SK-MEL-5 (cell line): ENCODE measurements at regions not wholly inside any gene's neighbourhood (a gene's known extent, or its start where the extent isn't known, plus 50 kb on each side); places are given as distances from the start of the nearest gene placed in this dataset.
"Not testable (repeated sequence)": the region's sequence is repeated elsewhere in the genome, so short reads cannot be mapped to it uniquely, and the experiment has no call there.

Experiments used
- DNase-seq: peaks from one replicate; pipeline ENCODE4 v3.0.0-alpha.2; 2016; ENCODE audit warnings: low read depth, low spot score
- in situ Hi-C: cut with HindIII; loops from 2 replicates; pipeline ENCODE4 v1.10.0; 2016; ENCODE audit warnings: low sequenced_read_pairs, high pct_unique_total_duplicates, low pct_unique_long_range_greater_than_20kb

- in situ Hi-C loops, result no loop called here
- no peak for DNase-seq
These were observed 74.4 kb upstream of the HES1 start for GRCh38 chr3:194061421-194062030.

DNA sequence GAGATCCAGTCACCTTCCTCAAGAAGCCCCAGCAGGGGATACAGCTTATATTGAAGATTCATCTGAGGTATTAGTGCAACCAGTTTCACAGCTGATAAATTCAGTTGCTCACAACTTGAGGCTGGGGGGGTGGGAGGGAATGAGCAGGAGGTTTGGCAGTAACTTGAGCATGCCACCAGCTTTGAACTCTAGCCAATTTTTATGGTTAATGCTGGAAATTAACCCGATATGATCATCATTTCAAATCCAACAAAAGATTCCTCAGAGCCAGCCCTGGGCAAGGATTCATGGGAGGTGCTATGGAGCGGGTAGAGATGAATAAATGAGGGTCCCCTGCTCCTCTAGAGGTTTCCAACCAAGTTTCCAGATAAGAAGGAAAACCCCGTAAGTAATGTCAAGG is 73.1 kb upstream of the HES1 start:
- no peak for DNase-seq
- in situ Hi-C loops, result no loop called here

DNA sequence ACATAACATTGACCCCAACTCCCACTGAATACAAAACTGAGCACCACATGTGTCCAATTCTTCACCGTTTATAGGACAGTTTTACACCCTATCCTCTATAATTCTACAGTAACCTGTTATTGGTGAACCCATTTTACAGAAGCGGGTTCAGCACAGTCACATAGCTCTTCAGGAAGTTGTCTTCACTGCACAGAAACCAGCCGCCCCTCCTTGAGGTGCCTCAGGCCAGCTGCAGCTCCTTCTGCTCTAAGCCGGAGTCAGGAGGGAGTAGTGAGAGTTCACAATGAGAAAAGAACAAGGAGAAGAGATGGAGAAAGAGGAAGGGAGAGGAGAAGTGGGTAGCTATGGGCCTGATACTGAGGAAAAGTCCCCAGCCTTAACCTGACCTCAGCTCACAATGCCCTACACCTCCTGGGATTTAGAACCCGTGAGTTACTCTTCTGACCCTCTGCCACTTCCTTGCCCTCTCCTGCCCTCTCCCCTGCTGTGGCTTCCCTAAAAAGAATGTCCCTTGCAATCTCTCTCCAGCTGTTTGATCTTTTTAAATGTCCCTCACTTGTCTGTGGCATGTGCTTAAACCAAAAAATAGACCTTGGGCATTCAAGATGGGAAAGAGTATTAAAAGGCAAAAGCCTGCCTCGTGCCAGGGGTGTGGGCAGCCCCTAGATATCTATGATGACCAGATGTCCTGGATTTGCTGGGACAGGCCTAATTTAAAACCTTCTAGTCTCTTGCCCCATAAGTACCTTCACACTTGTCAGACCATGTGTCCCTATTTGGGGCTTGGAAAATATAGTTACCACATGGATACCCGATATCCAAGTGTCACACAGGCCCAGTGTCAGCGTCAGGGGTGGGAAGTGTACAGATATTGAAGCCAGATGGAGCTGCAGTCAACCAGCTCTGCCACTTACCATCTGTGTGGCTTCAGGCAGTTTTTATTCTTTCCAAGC is 71.3 kb upstream of the HES1 start:
- DNase-seq, result no peak
- in situ Hi-C loops, result no loop called here

DNA sequence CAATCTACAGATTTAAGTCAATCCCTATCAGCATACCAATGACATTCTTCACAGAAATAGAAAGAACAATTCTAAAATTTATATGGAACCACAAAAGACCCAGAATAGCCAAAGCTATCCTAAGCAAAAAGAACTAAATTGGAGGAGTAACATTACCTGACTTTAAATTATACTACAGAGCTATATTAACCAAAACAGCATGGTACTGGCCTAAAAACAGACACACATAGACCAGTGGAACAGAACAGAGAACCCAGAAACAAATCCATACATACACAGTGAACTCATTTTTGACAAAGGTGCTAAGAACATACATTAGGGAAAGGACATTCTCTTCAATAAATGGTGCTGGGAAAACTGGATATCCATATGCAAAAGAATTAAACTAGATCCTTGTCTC is 68.6 kb upstream of the HES1 start:
- in situ Hi-C loops, DNase-seq: not testable (repeated sequence)

DNA sequence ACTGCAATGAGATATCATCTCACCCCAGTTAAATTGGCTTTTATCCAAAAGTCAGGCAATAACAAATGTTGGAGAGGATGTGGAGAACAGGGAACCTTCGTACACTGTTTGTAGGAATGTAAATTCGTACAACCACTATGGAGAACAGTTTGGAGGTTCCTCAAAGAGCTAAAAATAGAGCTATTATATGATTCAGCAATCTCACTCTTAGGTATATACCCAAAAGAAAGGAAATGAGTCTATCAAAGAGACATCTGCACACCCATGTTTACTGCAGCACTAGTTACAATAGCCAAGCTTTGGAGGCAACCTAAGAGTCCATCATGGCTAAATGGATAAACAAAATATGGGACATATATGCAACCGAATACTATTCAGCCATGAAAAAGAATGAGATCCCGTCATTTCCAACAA is 68.0 kb upstream of the HES1 start:
- no peak for DNase-seq
- in situ Hi-C loops, result no loop called here

GRCh38 chr3:194069421-194070219 is 66.3 kb upstream of the HES1 start:
- in situ Hi-C loops, result no loop called here
- peak; percentile 55 for DNase-seq

GRCh38 chr3:194070220-194070633 is 65.7 kb upstream of the HES1 start:
- no peak for DNase-seq
- in situ Hi-C loops, result no loop called here

DNA sequence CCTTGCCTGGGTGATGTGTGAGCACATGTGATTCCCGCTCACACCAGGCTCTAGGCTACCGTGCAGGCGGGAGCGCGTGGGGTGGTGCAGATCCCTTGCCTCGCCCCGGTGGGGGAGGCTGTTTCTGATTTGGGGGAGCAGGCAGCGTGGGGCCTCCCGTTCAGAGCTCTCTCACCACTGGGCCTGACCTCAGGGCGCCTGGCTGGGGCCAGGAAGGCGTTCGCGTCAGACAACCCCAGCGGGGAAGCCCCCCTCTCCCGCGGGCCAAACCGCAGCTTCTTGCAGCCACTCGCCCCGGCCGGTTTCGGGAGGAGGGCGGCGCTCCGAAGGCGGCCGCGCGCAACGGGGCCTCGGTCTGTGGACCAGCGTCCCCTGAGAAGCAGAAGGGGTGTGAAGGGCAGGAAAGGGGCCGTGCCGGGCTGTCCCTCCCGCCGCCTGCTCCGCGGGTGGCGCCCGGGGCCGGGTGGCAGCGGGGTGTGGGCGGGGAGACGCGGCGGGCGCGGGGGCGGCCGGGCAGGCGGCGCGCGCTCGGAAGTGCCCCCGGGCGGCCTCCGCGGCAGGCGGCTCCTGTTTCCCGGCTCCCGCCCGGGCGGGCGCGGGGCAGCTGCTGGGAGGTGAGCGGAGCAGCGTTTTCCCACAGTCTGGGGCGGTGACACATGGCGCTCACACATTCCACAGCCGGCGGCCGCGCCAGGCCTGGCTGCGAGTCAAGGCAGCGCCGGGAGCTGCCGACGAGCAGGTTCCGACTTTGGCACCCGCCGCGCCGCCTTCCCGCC is 65.1 kb upstream of the HES1 start:
- in situ Hi-C loops, result no loop called here
- DNase-seq, result peak; percentile 60

DNA sequence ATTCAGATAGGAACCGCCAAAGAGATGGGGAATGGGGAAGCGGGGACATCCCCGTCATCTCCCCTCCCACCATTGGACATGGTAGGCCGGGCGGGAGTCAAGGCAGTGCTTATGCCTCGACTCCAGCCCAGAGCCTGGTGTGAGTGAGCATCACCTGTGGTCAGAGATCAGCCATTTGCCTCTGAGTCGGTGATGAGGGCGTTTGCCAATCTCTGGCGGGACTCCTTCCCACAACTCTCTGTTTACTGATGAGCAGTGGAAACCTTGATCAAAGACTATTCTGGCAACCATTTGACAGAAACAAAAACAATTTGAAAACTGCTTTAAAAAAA is 63.9 kb upstream of the HES1 start:
- in situ Hi-C loops, result no loop called here
- no peak for DNase-seq

GRCh38 chr3:194072691-194073279 is 63.2 kb upstream of the HES1 start:
- no peak for DNase-seq

DNA sequence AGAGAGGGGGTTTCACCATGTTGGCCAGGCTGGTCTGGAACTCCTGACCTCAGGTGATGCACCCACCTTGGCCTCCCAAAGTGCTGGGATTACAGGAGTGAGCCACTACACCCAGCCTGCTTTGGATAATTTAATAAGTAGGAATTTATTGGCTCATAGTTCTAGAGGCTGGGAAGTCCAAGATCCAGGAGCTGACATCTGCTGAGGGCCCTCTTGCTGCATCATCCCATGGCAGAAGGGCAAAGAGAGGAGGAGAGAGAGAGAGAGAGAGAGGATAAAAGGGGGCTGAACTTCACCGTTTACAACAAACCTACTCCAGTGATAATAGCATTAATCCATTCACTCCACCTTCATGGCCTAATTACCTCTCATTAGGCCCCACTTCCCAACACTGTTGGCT is 62.0 kb upstream of the HES1 start:
- DNase-seq, result no peak
- in situ Hi-C loops, result no loop called here

More at GRCh38 chr3:194072691-194073279, 63.2 kb upstream of the HES1 start:
- in situ Hi-C loops, result no loop called here

DNA sequence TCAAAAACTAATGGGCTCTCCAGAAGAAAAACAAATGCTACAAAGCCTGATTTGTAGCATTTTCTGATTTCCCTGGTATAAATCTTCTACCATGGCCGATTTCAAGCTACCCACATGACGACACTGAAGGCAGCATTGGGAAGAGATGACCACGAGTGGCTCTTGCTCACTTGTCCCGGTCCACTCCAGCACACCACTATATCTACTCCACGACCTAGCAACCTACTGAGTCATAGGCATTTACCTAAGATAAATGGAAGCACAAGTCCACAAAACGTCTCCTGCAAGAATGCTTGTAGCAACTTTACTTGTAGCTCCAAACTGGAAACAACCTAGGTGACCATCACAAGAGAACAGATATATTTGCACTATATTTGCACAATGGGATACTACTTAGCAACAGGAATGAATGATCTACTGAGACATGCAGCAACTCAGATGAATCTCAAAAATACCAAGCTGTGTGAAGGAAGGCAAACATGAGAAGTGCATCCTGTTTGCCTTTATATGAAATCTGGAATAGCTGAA is 60.8 kb upstream of the HES1 start:
- in situ Hi-C loops, result no loop called here

DNA sequence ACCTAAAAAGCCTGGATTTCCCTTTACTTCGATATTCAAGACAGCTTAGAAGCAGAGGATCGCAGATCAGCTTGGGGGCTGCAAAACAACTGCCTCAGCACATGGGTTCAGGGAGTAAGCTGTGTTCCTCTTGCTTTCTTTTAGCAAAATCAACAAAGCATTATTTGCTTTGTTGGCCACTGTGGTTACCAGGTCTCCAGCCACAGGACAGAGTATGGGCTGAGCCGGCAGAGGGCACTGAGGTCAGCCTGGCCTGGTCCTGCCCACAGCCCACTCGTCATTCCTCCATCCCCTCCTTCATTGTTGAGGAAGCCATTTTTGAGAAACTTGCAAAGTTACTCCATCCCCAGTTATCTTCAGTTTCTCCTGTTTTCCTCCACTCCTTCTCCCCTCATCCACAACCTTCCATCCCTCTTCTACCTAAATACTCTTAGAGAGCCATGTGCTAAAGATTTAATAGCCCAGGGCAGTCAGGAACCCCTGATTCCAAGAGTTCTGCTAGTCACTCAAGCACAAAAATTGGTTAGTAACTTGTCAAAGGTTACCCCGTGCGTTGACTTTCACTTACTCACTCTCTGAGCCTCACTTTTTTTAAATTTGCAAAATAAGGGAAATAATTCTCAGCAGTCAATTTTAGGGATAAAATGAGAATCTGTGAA is 60.0 kb upstream of the HES1 start:
- in situ Hi-C loops, result no loop called here
- DNase-seq, result peak; percentile 23

More for the DNA sequence above, 60.8 kb upstream of the HES1 start:
- no peak for DNase-seq

- DNase-seq, result no peak
- in situ Hi-C loops, result no loop called here
These were observed 59.5 kb upstream of the HES1 start for GRCh38 chr3:194076475-194076874.

- DNase-seq, result no peak
- in situ Hi-C loops, result no loop called here
These were observed 58.3 kb upstream of the HES1 start for GRCh38 chr3:194077602-194078001.

DNA sequence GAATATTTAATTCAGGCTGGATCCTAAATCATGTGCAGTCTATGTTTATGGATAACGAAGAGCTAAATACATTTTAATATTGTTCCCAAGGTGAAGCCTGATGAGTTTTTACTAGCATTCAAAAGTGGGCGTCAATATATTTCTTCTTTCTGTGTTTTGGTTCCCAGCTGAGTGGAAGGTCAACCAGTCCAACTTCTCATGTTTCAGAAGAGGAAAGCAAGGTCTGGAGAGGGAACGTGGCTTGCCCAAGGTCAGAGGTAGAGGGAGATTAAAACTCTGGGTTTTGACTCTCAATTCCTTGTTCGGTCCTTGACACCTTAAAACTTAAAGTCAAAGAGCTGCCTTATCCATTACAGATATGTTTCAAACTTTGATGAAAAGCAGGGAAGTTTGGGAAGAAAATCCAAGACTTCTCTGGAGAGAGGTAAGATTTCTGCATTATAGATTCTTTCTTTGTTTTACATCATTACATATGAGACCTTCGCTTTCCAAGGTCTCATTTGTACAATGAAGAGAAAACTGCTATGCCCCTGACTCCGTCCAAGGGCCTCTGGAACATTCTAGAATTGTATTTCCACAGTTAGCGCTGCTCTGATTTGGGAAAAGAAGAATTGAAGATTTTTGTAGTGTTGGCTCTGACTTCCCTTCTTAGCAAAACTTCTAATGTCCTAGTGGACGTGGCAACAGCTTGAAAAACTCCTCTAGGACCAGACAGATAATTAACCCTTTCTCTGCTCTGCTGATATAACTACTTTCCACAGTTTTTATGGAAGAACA is 57.7 kb upstream of the HES1 start:
- no peak for DNase-seq
- in situ Hi-C loops, result no loop called here
